ENCODE measurements at regions not wholly inside any gene's neighbourhood (a gene's known extent, or its start where the extent isn't known, plus 50 kb on each side); places are given as distances from the start of the nearest gene placed in this dataset.
"Not testable (repeated sequence)": the region's sequence is repeated elsewhere in the genome, so short reads cannot be mapped to it uniquely, and the experiment has no call there.

DNA sequence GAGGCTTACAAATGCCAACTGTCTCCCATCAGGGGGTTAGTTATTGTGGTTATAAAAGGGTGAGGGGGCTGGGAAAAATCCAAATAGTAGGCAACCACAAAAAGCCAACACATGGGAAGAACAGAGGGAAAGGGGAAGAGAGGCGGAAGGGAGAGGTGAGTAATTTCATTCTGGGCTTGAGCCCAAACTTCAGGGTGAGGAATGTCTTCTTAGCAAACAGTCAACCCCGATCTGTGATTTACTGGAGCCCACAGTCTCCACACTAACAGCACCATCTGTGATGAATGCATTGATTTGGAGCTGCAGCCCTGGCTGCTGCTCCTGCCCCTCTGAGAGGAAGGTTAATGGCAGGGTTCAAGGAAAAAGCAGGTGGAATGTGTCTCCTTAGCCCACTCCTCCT is 162.2 kb upstream of the GPR101 start:
- peak; percentile 1 for DNase-seq (ENCODE audit: low read depth)

DNA sequence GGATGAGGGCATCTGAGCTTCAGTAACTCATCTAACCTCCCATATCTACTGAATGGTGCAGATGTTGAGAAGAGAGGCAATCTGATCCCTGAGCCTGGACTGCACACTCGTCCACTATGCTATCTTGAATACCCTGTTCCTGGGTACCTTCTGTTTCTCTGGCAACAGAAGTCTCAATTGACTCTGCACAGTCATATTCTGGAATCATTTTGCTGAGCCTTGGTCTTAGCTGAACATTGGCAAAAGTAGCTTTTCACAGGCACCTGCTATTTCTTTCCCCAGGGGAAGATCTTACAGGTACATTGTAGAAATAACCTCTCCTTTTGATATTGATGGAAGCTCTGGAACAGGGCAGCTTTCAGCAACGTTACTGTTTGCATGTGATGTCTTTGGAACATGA is 161.5 kb upstream of the GPR101 start:
- DNase-seq (ENCODE audit: low read depth), result no peak

DNA sequence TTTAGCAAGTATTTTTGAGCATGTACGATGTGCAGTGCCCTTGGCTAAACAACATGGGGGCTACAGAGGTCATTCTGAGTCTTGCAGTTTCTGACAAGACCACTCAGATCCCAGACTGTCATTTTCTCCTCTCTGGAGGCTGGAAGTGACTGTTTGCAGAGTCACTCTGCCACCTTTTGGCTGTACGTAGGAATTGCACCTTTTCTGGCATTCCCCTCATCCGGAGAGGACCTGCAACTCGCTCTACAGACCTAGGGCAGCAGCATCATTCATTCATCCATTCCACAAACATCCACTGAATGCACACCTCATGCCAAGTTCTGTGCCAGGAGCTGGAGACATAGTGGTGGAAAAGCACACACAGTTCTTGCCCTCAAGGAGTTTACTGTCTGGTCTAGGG is 160.4 kb upstream of the GPR101 start:
- DNase-seq (ENCODE audit: low read depth), result no peak

DNA sequence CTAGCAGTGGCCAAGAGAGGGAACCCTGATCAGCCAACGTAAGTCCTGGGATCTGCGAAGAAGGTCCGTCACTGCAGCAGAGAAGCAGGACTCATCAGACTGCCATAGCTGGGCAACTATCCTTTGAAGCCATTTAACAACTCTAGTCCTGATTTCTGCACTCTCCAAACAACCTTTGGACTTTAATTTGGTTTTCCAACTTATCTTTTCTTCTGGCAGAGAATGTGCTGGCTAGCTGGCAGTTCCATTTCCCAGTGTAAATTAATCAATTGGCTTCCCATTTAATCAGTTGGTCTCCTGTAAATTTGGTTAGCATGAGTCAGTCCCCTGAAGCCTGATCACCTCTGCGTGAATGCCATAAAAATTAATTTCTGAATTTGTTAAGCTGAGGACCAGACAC is 153.7 kb upstream of the GPR101 start:
- DNase-seq (ENCODE audit: low read depth), result no peak

DNA sequence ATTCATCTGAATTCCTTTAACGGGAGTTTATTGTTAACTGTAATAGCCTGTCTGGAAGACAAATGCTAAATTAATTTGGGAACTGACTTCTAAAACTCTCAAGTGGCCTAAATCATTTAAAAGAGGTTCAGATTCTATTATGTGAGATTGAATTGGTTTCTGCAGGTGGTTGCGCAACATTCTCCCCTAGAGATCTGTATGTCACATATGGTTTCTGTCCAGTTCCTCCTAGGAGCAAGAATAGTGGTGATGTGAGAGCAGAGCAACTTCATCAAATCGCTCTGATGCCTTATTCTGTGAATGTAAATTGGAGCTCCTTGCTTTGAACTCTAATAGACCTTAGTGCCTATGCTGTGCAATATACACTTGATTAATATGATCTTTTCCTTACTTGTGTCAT is 144.6 kb upstream of the GPR101 start:
- no peak for DNase-seq (ENCODE audit: low read depth)

DNA sequence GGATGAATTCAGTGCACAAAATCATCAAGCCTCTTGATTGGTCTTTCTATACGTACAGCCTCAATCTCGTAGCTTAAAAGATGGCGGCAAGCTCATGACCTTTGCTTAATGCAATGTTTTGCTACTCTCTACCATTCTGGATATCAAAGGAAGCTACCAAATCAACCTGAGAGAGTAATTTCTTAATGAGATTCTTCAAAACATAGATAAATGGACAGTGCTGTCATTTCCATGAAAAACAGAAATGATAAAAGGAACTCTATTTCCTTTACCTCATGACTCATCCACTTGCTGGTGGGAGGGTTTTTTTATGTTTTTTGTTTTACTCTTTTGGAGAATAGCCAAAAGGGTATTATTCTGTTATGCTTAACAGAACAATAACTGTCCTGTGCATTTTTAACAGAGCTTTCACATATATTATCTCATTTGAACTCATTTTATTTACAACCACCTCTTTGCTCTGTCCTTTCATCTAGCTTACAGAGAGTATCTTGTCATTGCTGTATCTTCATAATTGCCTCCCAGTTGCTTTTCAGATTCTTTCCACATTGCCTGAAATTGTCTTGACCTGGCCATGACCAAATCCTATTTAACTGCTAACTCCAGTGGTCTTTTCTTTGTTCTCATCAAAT is 138.6 kb upstream of the GPR101 start:
- DNase-seq (ENCODE audit: low read depth), result no peak

DNA sequence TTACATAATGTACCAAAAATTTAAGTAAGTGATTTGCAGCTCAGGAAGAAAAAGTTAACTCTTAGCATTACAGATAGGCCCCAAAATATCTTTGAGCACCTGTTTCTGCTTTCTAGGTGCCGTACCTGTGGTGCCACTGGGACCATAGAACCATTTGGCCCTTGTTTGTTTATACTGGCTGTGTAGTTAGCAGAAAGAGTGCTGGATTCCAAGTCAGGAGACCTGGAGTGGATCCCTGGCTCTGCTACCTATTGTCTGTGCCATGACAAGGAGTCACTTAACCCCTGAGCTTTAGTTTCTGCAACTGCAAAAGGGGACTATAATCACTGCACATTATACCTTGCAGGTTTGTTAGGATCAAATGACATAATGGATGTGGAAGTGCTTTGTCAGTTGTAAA is 137.8 kb upstream of the GPR101 start:
- DNase-seq (ENCODE audit: low read depth), result no peak

DNA sequence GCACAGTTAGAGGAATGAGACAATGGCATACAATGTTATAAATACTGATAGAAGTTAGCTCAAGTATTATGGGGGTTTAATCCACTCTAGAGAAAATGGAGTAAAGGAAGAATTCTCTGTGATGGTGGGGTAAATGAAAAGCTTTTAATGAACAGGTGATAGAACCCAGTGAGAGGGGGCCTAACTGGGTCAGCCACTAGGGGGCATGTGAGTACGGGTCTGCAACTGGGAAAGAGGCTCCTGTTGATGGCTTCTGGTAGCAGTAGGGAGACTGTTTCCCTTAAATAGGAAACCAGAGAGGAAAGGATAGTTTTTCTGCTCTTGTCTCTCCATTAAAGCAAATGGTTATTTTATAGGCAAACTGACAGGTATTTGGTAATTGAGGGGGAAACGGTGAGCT is 132.8 kb upstream of the GPR101 start:
- no peak for DNase-seq (ENCODE audit: low read depth)

DNA sequence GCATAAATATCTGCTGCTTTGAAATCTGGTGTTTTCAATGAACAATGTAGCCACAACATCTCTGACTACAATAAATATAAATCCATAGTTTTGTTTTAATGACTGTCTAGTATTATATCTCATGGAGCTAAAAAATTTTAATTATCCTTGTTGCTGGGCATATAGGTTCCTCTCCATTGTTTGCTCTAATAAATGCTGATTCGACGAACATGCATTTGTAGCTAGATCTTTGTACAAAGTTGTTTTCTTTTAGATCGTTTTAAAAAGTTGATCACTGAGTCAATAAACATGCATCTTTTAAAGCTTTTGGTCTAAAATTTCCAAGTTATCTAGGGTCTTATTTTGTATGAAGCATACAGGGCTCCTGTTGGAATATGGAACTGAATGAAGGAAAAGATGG is 130.5 kb upstream of the GPR101 start:
- no peak for DNase-seq (ENCODE audit: low read depth)

DNA sequence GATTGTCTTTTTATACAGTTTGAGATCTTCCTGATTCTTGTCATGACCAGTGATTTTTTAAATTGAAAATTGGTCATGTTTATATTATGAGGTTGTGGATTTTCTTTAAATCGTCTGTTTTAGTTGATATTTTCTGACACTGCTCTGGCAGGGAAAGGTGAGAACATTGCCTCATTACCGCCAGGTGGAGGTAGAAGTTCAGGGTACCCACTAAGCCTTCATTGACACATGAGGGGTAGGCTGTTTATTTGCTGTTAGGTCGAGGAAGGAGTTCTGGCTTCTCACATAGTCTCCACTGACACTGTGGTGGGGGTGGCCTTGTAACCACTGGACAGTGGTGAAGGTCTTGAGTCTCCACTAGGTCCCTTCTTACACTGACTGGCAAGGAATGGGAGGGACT is 117.6 kb upstream of the GPR101 start:
- DNase-seq (ENCODE audit: low read depth), result no peak

DNA sequence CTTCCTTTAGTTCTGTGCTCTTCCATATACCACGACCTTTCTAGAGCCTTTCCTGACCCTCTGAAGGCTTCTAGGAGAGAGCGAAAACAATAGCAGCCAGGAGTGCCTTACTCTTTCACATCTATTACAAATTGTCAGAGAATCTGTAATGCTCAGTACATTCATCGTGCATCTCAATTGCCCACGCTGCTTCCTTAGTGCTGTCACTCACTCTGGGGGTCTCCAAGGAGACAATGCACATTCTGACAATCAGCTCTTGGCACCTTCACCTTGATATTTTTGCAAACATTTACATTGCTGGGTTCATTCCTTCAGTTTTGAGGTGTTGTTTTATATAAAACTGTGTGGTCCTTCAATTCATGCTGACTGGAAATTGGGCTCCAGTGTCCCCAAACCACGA is 110.1 kb upstream of the GPR101 start:
- no peak for DNase-seq (ENCODE audit: low read depth)

DNA sequence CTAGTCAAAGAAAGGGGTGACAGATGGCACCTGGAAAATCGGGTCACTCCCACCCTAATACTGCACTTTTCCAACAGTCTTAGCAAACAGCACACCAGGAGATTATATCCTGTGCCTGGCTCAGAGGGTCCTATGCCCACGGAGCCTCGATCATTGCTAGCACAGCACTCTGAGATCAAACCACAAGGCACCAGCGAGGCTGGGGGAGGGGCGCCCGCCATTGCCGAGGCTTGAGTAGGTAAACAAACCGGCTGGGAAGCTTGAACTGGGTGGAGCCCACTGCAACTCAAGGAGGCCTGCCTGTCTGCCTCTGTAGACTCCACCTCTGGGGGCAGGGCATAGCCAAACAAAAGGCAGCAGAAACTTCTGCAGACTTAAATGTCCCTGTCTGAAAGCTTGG is 88.9 kb upstream of the GPR101 start:
- DNase-seq (ENCODE audit: low read depth), result not testable (repeated sequence)

DNA sequence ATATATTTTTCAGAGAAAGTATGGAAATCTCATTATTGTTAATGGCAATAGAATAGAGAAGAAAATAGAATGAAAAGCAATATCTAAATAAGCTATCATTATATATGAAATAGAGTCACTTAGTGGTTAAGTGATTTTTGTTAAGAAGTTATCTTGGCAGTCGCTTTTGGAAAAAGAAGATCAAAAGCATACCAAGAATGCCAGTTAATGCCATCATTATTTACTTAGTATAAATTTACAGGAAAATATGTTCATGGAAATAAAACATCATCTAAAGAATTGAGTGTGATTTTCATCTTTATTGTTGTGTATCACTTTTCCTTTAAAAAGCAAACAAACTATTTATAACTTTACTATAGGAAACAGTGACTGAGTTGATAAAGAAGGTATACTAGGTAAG is 85.3 kb upstream of the GPR101 start:
- DNase-seq (ENCODE audit: low read depth), result no peak

DNA sequence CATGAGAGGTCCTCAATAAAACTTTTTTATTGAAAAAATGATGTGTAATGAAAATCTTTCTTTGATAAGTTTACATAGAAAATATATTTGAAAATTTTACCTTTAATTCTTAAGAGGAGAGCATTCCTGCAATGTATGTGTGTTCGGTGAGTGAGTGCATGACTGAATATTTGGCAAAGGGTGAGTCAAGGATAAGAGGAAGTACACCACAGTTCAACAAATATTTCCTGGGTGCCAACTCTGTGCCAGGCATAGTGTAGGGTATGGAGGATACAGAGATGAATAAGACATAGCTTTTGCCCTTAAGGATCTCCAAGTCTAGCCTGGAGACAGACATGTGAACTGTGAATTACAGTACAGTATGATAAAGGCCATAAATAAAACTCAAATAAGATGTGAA is 84.7 kb upstream of the GPR101 start:
- no peak for DNase-seq (ENCODE audit: low read depth)

DNA sequence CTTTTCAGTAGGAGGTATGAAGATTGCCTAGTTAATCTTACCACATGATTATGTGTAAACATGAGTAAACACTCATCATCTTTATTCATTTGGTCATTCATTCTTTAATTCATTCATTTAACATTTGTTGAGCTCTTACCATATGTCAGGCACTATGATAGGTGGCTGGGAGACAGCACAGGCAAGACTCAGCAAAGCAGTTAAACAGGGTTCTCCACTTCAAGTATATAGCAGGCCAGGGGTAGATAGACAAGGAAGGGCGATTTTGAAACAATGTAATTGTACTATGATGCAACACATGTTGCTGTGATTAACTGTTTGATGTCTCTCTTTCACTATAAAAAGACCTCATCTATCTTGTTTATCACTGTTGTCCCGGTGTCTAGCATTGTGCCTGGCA is 84.3 kb upstream of the GPR101 start:
- no peak for DNase-seq (ENCODE audit: low read depth)

DNA sequence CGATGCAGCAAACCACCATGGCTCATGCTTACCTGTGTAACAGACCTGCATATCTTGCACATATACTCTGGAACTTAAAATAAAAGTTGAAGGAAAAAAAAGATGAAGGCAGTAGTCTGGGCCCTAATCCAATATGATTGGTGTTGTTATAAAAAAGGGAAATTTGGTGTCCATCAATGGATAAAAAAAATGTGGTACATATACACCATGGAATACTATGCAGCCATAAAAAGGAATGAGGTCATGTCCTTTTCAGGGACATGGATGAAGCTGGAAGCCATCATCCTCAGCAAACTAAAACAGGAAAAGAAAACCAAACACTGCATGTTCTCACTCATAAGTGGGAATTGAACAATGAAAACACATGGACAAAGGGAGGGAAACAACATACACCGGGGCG is 74.1 kb upstream of the GPR101 start:
- not testable (repeated sequence) for DNase-seq (ENCODE audit: low read depth)

DNA sequence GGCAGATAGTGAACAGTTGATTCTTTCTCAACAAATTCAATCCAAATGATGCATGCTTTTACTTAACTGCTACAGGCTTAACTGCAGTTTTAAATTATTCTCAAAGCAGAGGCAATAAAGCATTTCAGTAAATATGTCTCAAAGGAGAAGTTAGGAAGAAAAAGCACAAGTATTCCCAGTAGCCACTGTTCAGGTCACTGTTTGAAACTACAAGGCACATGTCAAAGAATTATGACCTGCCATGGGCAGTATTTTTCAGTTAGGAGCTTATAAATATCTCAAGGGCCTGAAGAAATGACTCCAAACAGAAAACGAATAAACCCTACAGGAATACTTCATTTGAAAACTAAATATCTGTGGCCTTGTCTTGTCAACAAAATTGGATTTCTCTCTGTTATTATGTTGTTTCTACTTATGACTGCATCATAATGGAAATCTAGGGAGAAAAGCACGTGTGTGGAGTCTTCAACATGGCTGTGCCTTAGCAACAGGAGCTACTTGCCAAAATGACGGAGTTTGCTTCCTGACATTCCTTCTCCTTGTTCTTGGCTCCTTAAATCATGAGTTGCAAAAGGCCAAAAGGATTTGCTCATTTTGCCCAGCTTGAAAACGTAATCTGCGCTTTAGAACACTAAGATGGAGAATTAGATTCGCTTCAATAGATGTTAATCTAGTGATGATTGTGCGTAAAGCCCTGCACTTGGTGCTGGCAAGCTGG is 67.6 kb upstream of the GPR101 start:
- DNase-seq (ENCODE audit: low read depth), result no peak

All from non-pigmented ciliary epithelial cell (primary cell).